GM19351 (cell line): ENCODE measurements at regions not wholly inside any gene's neighbourhood (a gene's known extent, or its start where the extent isn't known, plus 50 kb on each side); places are given as distances from the start of the nearest gene placed in this dataset.
"Not testable (repeated sequence)": the region's sequence is repeated elsewhere in the genome, so short reads cannot be mapped to it uniquely, and the experiment has no call there.

Source experiments
- ATAC-seq: cut with Tn5 transposase; IDR thresholded peaks from one replicate; pipeline ENCODE4 v1.9.1; 2021; ENCODE audit warnings: mild to moderate bottlenecking, moderate library complexity; ENCODE audit not compliant: unreplicated experiment

DNA sequence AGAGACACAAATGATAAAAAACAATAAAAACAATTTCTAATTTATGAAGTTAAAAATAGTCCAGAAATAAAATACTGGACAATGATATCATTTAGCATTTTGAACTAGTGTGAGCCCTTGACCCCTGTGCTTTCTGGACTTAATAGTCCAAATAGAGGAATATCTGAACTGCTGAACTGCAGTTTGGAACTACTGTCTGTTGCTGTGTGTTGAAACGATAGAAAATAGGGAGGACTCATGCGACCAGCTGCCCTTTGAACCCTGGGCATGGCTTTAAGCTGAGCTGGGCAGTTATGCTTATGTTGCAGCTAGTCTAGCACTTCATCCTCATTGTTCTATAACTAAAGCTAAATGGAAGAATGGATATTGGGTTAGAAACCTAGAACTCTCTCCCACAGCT, 99.5 kb downstream of the FMR1NB start:
- no peak for ATAC-seq

DNA sequence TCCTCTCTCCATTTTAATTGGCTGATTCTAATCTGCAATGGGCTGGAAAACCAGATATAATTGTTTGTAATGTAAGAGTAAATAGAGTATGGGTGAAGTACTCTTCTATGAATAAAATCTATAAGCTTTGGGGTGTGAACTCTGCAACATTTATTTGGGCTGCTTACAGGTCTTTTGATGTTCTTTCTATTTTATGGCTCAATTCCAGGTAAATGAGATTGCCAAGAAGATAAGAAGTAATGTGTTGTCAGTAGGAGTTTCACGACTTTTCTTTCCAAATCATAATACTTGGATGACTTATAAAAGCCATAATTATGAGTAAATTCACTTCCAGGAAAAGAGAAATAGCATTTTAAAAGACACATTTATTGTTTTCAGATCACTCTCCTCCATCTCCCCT, 103.5 kb downstream of the FMR1NB start:
- ATAC-seq = no peak

GRCh38 chrX:148120151-148120550, 139.0 kb downstream of the FMR1NB start:
- ATAC-seq = no peak

DNA sequence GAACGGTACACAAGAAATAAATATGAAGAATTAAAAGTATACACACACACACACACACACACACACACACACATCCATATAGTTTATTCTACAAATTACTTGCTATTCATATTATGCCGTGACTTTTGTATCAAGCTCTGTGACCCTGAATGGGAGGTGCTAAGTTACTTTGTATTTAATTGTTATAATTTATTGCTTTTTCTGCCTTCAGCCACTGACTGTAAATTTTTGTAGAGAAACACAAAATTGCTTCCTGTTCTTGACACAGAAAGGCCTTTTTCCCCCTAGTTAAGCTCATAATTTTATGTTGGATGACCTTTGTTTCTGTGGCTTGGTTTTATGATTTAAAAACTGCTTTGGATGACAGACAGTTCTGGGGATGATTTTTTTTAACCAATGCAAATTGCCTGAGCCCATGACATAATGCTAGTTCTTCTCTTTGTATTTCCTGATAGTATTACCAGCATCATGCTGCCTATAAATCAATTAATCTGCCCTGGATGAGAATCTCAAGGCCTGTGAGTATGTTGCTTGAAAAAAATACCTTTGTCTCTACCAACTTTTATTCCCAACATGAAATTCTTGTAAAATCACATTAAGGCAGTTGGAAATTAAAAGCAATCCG, 140.0 kb downstream of the FMR1NB start:
- no peak for ATAC-seq

- not testable (repeated sequence) for ATAC-seq
Observed at GRCh38 chrX:148128872-148129505, 147.9 kb downstream of the FMR1NB start.

DNA sequence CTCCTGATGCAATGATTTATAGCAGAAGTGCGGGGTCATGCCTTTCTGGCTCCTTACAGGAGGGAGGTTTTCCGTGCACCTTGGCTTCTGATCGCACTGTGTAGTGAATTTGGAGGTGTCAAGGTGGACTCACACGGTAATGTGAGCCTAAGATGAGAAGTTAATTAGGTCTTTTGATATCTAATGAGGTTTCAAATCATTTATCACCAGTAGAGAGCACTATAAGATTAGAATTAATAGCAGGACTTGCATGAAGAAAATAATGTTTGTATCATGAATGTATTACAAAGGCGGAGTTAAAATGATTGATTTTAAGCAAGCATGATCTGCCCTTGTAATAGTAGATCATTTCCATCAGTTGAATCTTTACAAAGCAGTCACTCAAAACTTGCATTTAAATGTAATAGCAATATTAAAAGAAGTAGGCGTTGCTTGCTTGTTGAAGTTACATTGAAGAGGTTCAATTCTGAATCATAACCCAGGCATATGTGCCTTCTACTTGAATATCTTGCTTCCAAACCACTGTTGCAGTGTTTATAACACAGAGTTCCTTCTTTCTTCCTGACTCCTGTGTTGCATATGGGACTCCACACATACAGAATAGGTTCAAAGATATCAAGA, 152.1 kb downstream of the FMR1NB start:
- ATAC-seq = no peak

- no peak for ATAC-seq
Observed at GRCh38 chrX:148134578-148134977, 153.4 kb downstream of the FMR1NB start.

DNA sequence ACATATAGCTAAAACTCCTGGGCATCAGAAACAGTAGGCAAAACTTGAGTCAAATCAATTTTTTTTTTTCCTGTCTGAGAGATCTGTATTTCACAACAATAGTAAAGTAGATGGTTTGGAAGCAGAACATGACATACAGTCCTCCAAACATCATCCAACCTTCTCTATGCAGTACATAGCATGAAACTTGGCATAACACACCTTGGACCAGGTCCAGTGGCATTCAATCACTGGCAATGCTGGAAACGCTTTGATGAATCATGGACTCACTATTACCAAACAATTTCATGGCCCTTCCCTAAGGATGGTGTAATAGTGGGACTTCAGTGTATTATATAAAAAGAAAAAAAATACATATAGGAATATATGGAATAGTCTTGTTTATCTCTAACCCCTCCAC, 154.6 kb downstream of the FMR1NB start:
- no peak for ATAC-seq

- no peak for ATAC-seq
Observed at GRCh38 chrX:148146121-148146520, 165.0 kb downstream of the FMR1NB start.

DNA sequence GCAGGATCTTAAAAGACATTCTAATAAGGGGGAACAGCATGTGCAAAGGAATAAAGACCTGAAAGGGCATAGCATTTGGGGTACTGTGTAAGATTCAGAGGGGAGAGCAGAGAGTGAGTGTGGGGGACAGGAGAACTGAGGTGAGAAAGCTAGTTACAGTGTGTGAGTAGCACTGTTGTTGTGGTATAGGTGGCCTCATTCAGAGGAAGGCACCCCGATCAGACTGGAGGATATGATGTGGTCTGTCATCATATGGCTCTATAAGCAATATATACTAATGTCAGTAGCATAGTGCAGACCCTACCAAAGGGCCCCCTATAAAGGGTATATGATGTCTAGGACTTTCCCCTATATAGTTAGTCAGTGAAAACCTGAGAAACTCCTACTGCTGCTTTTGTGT, 175.8 kb downstream of the FMR1NB start:
- no peak for ATAC-seq

DNA sequence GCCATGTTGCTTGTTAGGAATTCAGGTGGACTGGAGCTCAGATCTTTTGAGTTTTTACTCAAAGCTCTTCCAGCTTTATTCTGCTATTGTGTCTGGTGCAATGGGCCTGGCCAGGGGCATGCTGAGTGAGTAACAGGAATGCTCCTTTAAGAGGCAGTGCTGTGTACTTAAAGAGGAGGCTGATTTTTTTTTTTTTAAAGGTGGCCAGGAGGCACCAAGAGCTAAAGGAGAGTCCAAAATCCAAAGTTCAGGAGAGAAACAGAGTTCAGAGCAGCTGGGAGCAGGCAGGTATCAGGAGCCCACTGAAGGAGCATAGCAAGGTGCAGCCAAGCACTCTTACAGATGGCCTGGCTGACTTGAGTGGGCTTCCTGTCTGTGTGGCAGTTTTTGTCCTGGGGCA, 178.7 kb downstream of the FMR1NB start:
- ATAC-seq = no peak

DNA sequence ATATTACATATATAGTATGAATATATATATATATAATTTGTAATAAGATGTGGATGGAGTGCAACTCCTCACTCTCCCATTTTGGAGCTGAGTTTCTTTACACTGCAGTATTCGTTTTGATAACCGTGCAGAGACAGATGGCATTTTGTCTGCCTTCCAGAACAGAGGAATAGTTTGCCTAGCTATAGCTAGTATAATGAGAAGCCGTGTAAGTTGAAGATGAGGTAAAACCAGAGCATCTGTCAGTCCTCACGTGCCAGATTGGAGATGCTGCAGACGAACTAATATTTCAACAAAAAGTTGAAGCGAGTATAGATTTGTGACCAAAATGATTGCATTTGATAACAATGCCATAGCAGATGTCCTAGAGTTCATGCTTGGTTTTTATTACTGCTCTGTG, 180.6 kb downstream of the FMR1NB start:
- ATAC-seq = no peak

DNA sequence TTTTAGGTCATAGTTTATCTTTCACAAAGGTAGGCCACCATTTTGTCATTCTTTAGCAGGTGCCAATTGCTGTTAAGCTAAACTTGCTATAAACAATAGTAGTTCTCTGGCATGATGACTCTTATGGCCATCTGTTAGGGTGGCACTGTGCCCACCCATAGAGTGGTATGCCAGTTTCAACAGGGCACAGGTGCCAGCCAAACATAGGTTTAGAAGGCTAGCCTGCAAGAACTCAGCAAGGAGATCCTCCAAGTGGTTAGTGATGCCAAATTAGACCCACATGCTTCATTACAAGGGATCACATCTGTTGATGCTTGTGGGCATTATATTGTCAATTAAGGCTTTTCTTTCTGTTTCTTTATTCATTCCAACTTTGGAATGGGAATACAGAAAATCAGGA, 204.5 kb downstream of the FMR1NB start:
- ATAC-seq = no peak

- no peak for ATAC-seq
Observed at GRCh38 chrX:148192547-148192946, 211.4 kb downstream of the FMR1NB start.

DNA sequence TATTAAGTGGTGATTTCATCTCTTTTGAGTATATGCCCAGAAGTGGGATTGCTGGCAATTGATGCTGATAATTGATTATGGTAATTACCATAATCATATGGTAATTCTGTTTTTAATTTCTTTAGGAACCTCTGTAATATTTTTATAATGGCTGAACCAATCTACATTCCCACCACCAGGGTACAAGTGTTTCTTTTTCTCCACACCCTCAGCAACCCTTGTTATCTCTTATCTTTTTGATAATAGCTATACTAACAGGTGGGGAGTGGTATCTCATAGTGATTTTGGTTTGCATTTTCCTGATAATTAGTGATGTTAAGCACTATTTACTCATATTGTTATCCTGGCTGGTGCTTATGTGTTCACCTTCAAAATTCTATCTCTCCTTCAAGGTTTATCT, 212.6 kb downstream of the FMR1NB start:
- ATAC-seq = no peak

GRCh38 chrX:148203531-148203930, 222.4 kb downstream of the FMR1NB start:
- ATAC-seq = no peak

DNA sequence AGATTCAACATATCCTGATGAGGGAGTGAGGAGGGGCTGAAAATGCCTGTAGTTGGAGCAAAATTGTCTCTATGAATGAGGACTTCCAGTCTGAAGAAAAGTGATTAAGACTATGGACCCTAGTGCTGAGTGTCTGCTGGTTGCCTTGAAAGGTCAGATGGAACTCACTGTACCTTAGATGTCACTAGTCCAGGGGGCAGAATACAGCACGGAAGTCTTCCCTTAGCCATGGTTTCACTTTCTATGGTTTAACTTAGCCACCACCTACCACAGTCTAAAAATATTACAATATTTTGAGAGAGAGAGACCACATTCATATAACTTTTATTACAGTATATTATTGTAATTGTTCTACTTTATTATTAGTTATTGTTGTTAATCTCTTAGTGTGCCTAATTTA, 223.1 kb downstream of the FMR1NB start:
- no peak for ATAC-seq

- ATAC-seq = no peak
Observed at GRCh38 chrX:148214786-148215185, 233.6 kb downstream of the FMR1NB start.

DNA sequence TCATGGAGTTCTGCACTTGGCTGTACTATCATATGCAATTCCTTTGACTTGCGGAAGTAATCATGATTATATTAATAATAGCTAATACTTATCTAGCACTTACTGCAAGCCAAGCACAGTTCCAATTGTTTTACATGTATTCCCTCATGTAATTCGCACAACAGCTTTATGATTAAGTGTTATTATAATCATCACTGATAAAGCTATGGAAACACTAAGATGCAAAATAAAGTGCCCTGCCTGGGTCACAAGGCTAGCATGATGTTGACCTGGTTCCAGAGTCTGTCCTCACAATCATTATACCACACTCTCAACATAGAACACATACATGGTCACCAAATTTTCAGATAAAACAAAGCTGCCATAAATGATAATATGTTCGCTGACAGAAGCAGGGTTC, 234.6 kb downstream of the FMR1NB start:
- no peak for ATAC-seq

- ATAC-seq = no peak
Observed at GRCh38 chrX:148223361-148223760, 242.2 kb downstream of the FMR1NB start.

GRCh38 chrX:148228521-148228920, 247.4 kb downstream of the FMR1NB start:
- no peak for ATAC-seq

DNA sequence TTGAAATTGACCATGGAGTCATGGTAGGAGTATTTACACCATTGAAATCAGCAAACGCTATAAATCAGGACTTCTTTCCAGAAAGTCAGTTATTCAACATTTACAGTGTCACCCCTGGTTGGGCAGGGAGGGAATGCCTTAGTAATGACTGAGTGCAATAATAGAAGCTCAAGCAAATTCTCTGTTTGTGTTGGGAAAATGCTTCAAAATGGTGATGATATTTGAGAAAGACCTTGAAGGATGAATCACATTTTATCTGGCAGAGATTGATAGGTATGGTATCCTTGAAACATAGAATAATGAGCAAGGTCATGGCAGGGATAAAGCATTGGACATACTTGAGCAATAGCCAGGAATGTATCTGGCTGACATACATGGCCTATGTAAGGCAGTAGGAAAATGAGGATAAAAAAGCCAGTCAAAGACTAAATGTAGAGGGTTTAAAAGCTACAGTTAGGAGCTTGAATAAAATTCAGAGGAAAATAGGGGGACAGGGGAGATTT, 248.7 kb downstream of the FMR1NB start:
- ATAC-seq = no peak
